H1 (cell line): ENCODE measurements at regions not wholly inside any gene's neighbourhood (a gene's known extent, or its start where the extent isn't known, plus 50 kb on each side); places are given as distances from the start of the nearest gene placed in this dataset.

Experiments used
- CTCF ChIA-PET: fragments of 300-600 bp; sonication (Branson Sonifier 250); formaldehyde crosslinking; loops from one replicate; lab custom pipeline; 2021; ENCODE audit not compliant: partially characterized antibody; lab: Charles Lee
- POLR2A ChIA-PET: fragments of 300-600 bp; sonication (Branson Sonifier 250); formaldehyde crosslinking; loops from one replicate; lab custom pipeline; 2021; ENCODE audit warnings: inconsistent platforms; ENCODE audit not compliant: partially characterized antibody; lab: Charles Lee
- DNase-seq, 2 experiments: peaks; one replicate each; pipeline versions ENCODE4 v3.0.0 to v3.0.0-alpha.2; 2010 to 2022; ENCODE audit warnings: low spot score in 2 of 2, low read depth in 1 of 2, mixed read lengths in 1 of 2
- FAIRE-seq: peaks from 2 replicates; lab custom pipeline; 2011; peaks lifted over from hg19 to GRCh38; lab: Jason Lieb, UNC
- H2AFZ ChIP-seq: 2 replicates; pipeline ENCODE4 v1.8.1; 2012; ENCODE audit warnings: low read length, inconsistent platforms
- H2AK5ac ChIP-seq: 2 replicates; pipeline ENCODE4 v1.6.1; 2013; ENCODE audit warnings: low read depth, low read length
- H2BK120ac ChIP-seq: replicated peaks from 2 replicates; pipeline ENCODE3; 2013; ENCODE audit warnings: low read depth, low read length, inconsistent platforms
- H2BK12ac ChIP-seq: 2 replicates; pipeline ENCODE4 v1.6.1; 2013; ENCODE audit warnings: low read depth, low read length
- H2BK15ac ChIP-seq: 2 replicates; pipeline ENCODE4 v1.6.1; 2013; ENCODE audit warnings: low read length
- H2BK20ac ChIP-seq: 2 replicates; pipeline ENCODE4 v1.6.1; 2013; ENCODE audit warnings: low read length
- H2BK5ac ChIP-seq: 2 replicates; pipeline ENCODE4 v1.6.1; 2013; ENCODE audit warnings: low read depth, low read length
- H3K14ac ChIP-seq: 2 replicates; pipeline ENCODE4 v1.6.1; 2013; ENCODE audit warnings: inconsistent platforms; ENCODE audit not compliant: insufficient read length
- H3K18ac ChIP-seq: 2 replicates; pipeline ENCODE4 v1.6.1; 2013; ENCODE audit warnings: low read length; ENCODE audit errors: extremely low read depth
- H3K23ac ChIP-seq: 2 replicates; pipeline ENCODE4 v1.6.1; 2013; ENCODE audit warnings: inconsistent platforms; ENCODE audit not compliant: insufficient read length
- H3K23me2 ChIP-seq: 2 replicates; pipeline ENCODE4 v1.6.1; 2013; ENCODE audit warnings: low read depth, low read length
- H3K27ac ChIP-seq: 2 replicates; pipeline ENCODE4 v1.6.1; 2011; ENCODE audit warnings: low read depth, low read length, inconsistent platforms
- H3K27me3 ChIP-seq, 4 experiments: replicated peaks in 1 of 4; 1 replicate in 1 of 4; 2 replicates in 3 of 4; pipeline versions ENCODE4 v1.6.1 to v1.8.1; 2011 to 2013; ENCODE audit warnings: low read length in 3 of 4, mild to moderate bottlenecking in 3 of 4, inconsistent platforms in 2 of 4, mixed read lengths in 2 of 4, moderate library complexity in 1 of 4; ENCODE audit not compliant: control insufficient read depth in 3 of 4, insufficient read depth in 3 of 4; ENCODE audit errors: extremely low read depth in 1 of 4
- H3K36me3 ChIP-seq, 4 experiments: 2 replicates each; pipeline versions ENCODE4 v1.6.1 to v1.8.1; 2011 to 2013; ENCODE audit warnings: mild to moderate bottlenecking in 4 of 4, low read length in 3 of 4, moderate library complexity in 2 of 4, control low read depth in 1 of 4, inconsistent platforms in 1 of 4; ENCODE audit not compliant: insufficient read depth in 4 of 4, control insufficient read depth in 2 of 4
- H3K4ac ChIP-seq: replicated peaks from 2 replicates; pipeline ENCODE3; 2013; ENCODE audit warnings: low read length, low read depth, mixed read lengths, inconsistent platforms; ENCODE audit not compliant: insufficient read length
- H3K4me1 ChIP-seq, 4 experiments: replicated peaks in 1 of 4; 1 replicate in 1 of 4; 2 replicates in 3 of 4; pipeline versions ENCODE4 v1.6.1 to v1.8.1; 2011 to 2013; ENCODE audit warnings: low read length in 3 of 4, inconsistent platforms in 2 of 4, mixed read lengths in 1 of 4; ENCODE audit not compliant: insufficient read depth in 4 of 4, control insufficient read depth in 3 of 4
- H3K4me2 ChIP-seq, 2 experiments: 2 replicates each; pipeline versions ENCODE4 v1.6.1 to v1.8.1; 2011 to 2013; ENCODE audit warnings: low read depth in 2 of 2, low read length in 2 of 2, control low read depth in 1 of 2, inconsistent platforms in 1 of 2, mild to moderate bottlenecking in 1 of 2; ENCODE audit not compliant: insufficient read depth in 1 of 2
- H3K4me3 ChIP-seq, 4 experiments: fragments of 200-600, 300-600 bp in 1 of 4; sonication (generic), shearing (Covaris generic), sonication (Bioruptor Twin) in 1 of 4; 2 replicates each; pipeline versions ENCODE4 v1.5.1 to v1.8.1; 2011 to 2016; ENCODE audit warnings: low read length in 4 of 4, low read depth in 3 of 4, control low read depth in 2 of 4, inconsistent platforms in 2 of 4, mild to moderate bottlenecking in 2 of 4, mixed read lengths in 1 of 4, moderate library complexity in 1 of 4; ENCODE audit not compliant: insufficient read depth in 2 of 4; ENCODE audit errors: extremely low read depth in 1 of 4
- H3K56ac ChIP-seq: replicated peaks from 2 replicates; pipeline ENCODE3; 2013; ENCODE audit warnings: low read depth, mild to moderate bottlenecking, mixed read lengths, low read length, inconsistent platforms; ENCODE audit not compliant: insufficient read length
- H3K79me1 ChIP-seq: 2 replicates; pipeline ENCODE4 v1.6.1; 2013; ENCODE audit warnings: low read depth, low read length, control low read depth
- H3K79me2 ChIP-seq, 2 experiments: 2 replicates each; pipeline versions ENCODE4 v1.6.1 to v1.8.1; 2012 to 2013; ENCODE audit warnings: low read length in 2 of 2, mild to moderate bottlenecking in 2 of 2, inconsistent platforms in 1 of 2; ENCODE audit not compliant: insufficient read depth in 2 of 2, control insufficient read depth in 1 of 2
- H3K9ac ChIP-seq, 4 experiments: replicated peaks in 1 of 4; 1 replicate in 1 of 4; 2 replicates in 3 of 4; pipeline versions ENCODE4 v1.6.1 to v1.8.1; 2011 to 2013; ENCODE audit warnings: low read depth in 3 of 4, low read length in 3 of 4, control low read depth in 2 of 4, mild to moderate bottlenecking in 2 of 4, moderate library complexity in 2 of 4, inconsistent platforms in 1 of 4; ENCODE audit errors: extremely low read depth in 1 of 4
- H3K9me3 ChIP-seq, 2 experiments: 2 replicates each; pipeline versions ENCODE4 v1.6.1 to v1.8.1; 2012 to 2013; ENCODE audit warnings: mild to moderate bottlenecking in 2 of 2, moderate library complexity in 2 of 2, control low read depth in 1 of 2, inconsistent platforms in 1 of 2, low read depth in 1 of 2, low read length in 1 of 2, mixed read lengths in 1 of 2; ENCODE audit not compliant: insufficient read depth in 2 of 2
- H4K20me1 ChIP-seq, 2 experiments: replicated peaks in 1 of 2; 2 replicates each; pipeline versions ENCODE3 to v1.8.1; 2011 to 2013; ENCODE audit warnings: inconsistent platforms in 2 of 2, low read length in 2 of 2, mild to moderate bottlenecking in 1 of 2; ENCODE audit not compliant: insufficient read depth in 2 of 2, control insufficient read depth in 1 of 2
- H4K5ac ChIP-seq: 2 replicates; pipeline ENCODE4 v1.6.1; 2013; ENCODE audit warnings: low read length, low read depth, mixed read lengths, inconsistent platforms; ENCODE audit not compliant: insufficient read length
- H4K8ac ChIP-seq: 2 replicates; pipeline ENCODE4 v1.8.0; 2013; ENCODE audit warnings: mild to moderate bottlenecking, moderate library complexity, low read length, inconsistent platforms; ENCODE audit not compliant: insufficient read depth; ENCODE audit errors: extremely low read depth
- H4K91ac ChIP-seq: replicated peaks from 2 replicates; pipeline ENCODE3; 2013; ENCODE audit warnings: low read length, mixed read lengths, inconsistent platforms; ENCODE audit not compliant: insufficient read length
- CTBP2 ChIP-seq: IDR thresholded peaks from 2 replicates; pipeline ENCODE4 v1.7.0; 2011; ENCODE audit warnings: borderline replicate concordance, mild to moderate bottlenecking, moderate library complexity, mixed read lengths, low read length; ENCODE audit not compliant: insufficient read depth, insufficient read length
- CTCF ChIP-seq, 3 experiments: IDR thresholded peaks; 1 replicate in 2 of 3; 2 replicates in 1 of 3; pipeline versions ENCODE4 v1.5.1 to v1.6.1; 2011; ENCODE audit warnings: low read length in 3 of 3, mild to moderate bottlenecking in 3 of 3, inconsistent platforms in 2 of 3, low read depth in 1 of 3, moderate library complexity in 1 of 3; ENCODE audit not compliant: insufficient read depth in 1 of 3; ENCODE audit errors: control extremely low read depth in 1 of 3
- FOSL1 ChIP-seq: IDR thresholded peaks from 2 replicates; pipeline ENCODE4 v1.6.1; 2011; ENCODE audit warnings: mild to moderate bottlenecking, low read depth, low read length, moderate library complexity; ENCODE audit not compliant: insufficient read depth
- KDM4A ChIP-seq: IDR thresholded peaks from one replicate; pipeline ENCODE4 v1.7.1; 2012; ENCODE audit warnings: low read depth, mild to moderate bottlenecking, moderate library complexity, low read length, inconsistent platforms; ENCODE audit not compliant: severe bottlenecking
- PHF8 ChIP-seq: fragments of 200-600 bp; sonication (generic); conservative IDR thresholded peaks from 2 replicates; pipeline ENCODE4 v1.7.1; 2012; ENCODE audit warnings: low read depth, mild to moderate bottlenecking, inconsistent platforms, low read length, moderate library complexity
- RBBP5 ChIP-seq: IDR thresholded peaks from 2 replicates; pipeline ENCODE4 v1.7.1; 2012; ENCODE audit warnings: low read depth, mild to moderate bottlenecking, inconsistent platforms, low read length, moderate library complexity, borderline replicate concordance
- RXRA ChIP-seq: IDR thresholded peaks from 2 replicates; pipeline ENCODE4 v1.6.1; 2011; ENCODE audit warnings: low read depth, mild to moderate bottlenecking, low read length, moderate library complexity; ENCODE audit not compliant: insufficient read depth
- SRF ChIP-seq: IDR thresholded peaks from 2 replicates; pipeline ENCODE4 v1.6.1; 2011; ENCODE audit warnings: mild to moderate bottlenecking, low read depth, low read length, moderate library complexity
- TEAD4 ChIP-seq: IDR thresholded peaks from 2 replicates; pipeline ENCODE4 v1.6.1; 2012; ENCODE audit warnings: low read depth, low read length, inconsistent platforms, mixed read lengths
- YY1 ChIP-seq: IDR thresholded peaks from 2 replicates; pipeline ENCODE4 v1.6.1; 2011; ENCODE audit warnings: low read depth, mild to moderate bottlenecking, low read length
- WGBS, 2 experiments: shearing (Covaris generic) in 1 of 2; methylation state at CpG; one replicate each; pipeline versions ENCODE4 v1.1.6 to v1.1.7; 2013 to 2015; ENCODE audit warnings: low lambda C conversion rate in 2 of 2, mixed read lengths in 2 of 2, inconsistent platforms in 1 of 2, low coverage in 1 of 2, missing lambda C conversion rate in 1 of 2; ENCODE audit not compliant: insufficient replicate concordance in 2 of 2, insufficient coverage in 1 of 2, insufficient read length in 1 of 2; ENCODE audit errors: extremely low coverage in 1 of 2, missing lambda C conversion rate in 1 of 2; 5-methylcytosine and 5-hydroxymethylcytosine counted together
- TF ChIP-seq, protein P1 (sequence below): IDR thresholded peaks from 2 replicates; pipeline ENCODE4 v1.6.1; 2011; ENCODE audit warnings: low read length, improper control_type of control experiment

GRCh38 chr1:221239181-221239580 is 359.9 kb downstream of the HLX start:
- POLR2A ChIA-PET: no interaction called here
- no peak for FAIRE-seq
- TF ChIP-seq FOSL1 (no peak), RXRA (no peak), SRF (no peak), TEAD4 (no peak), CTBP2 (no peak), YY1 (no peak), PHF8 (no peak), KDM4A (no peak), RBBP5 (no peak), CTCF (IDR thresholded peaks at IDR 0.05; ENCODE audit: control extremely low read depth in 1 of 3, insufficient read depth in 1 of 3, low read depth in 1 of 3, low read length in 3 of 3) (no peak)
- TF ChIP-seq, protein P1, sequence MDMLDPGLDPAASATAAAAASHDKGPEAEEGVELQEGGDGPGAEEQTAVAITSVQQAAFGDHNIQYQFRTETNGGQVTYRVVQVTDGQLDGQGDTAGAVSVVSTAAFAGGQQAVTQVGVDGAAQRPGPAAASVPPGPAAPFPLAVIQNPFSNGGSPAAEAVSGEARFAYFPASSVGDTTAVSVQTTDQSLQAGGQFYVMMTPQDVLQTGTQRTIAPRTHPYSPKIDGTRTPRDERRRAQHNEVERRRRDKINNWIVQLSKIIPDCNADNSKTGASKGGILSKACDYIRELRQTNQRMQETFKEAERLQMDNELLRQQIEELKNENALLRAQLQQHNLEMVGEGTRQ: no peak

More at GRCh38 chr1:221239181-221239580, 359.9 kb downstream of the HLX start:
- Histone ChIP-seq H2BK5ac (no peak overlapping the region), H3K56ac (no peak overlapping the region), H3K27ac (no peak overlapping the region), H3K9ac (no peak overlapping the region), H3K79me2 (no peaks in the 10 kb centered on the region), H3K4me3 (no peak overlapping the region), H3K4ac (no peak overlapping the region), H2BK20ac (no peak overlapping the region), H4K5ac (no peak overlapping the region), H2AFZ (no peak overlapping the region), H3K4me2 (no peak overlapping the region), H2AK5ac (no peak overlapping the region), H4K8ac (no peak overlapping the region), H3K23ac (no peak overlapping the region), H2BK12ac (no peak overlapping the region), H2BK15ac (no peak overlapping the region), H2BK120ac (no peak overlapping the region), H4K20me1 (no peaks in the 10 kb centered on the region), H3K18ac (no peak overlapping the region), H3K27me3 (no peaks in the 10 kb centered on the region; a peak in 1 of 7 replicates), H3K9me3 (no peaks in the 10 kb centered on the region), H3K4me1 (no peaks in the 10 kb centered on the region), H4K91ac (no peak overlapping the region), H3K79me1 (no peaks in the 10 kb centered on the region), H3K36me3 (no peaks in the 10 kb centered on the region), H3K14ac (no peak overlapping the region), H3K23me2 (no peaks in the 10 kb centered on the region)
- CTCF ChIA-PET: interaction anchor here (1.0 to 2.1 kb wide), 3 partner anchors 9 to 197 kb away, joined by 3 to 9 read pairs (median 7); no protein-coding TSS in a partner anchor
- 89% methylated on average over 4 of the region's 4 CpGs; no CpG with 5 or more reads in 1 of the 2 experiments for WGBS, 2 experiments
- DNase-seq: no peak
